Fibroblast of lung (primary cell): ENCODE measurements at regions not wholly inside any gene's neighbourhood (a gene's known extent, or its start where the extent isn't known, plus 50 kb on each side); places are given as distances from the start of the nearest gene placed in this dataset.

Experiments used
- DNase-seq, 2 donors: peaks; one replicate each; pipeline versions ENCODE4 v3.0.0 to v3.0.0-alpha.2; 2010; ENCODE audit warnings: low read depth in 2 of 2
- H2AFZ ChIP-seq: 2 replicates; pipeline ENCODE4 v1.5.1; 2012; ENCODE audit warnings: low read length, control low read depth, inconsistent platforms
- H3K27ac ChIP-seq: 2 replicates; pipeline ENCODE4 v1.5.1; 2011; ENCODE audit warnings: low read length, control low read depth; ENCODE audit not compliant: insufficient read depth
- H3K27me3 ChIP-seq: 2 replicates; pipeline ENCODE4 v1.5.1; 2011; ENCODE audit warnings: mild to moderate bottlenecking, low read length; ENCODE audit not compliant: control insufficient read depth, insufficient read depth
- H3K36me3 ChIP-seq: 2 replicates; pipeline ENCODE4 v1.5.1; 2011; ENCODE audit warnings: low read length; ENCODE audit not compliant: control insufficient read depth, insufficient read depth
- H3K4me1 ChIP-seq: 2 replicates; pipeline ENCODE4 v1.5.1; 2011; ENCODE audit warnings: low read length; ENCODE audit not compliant: control insufficient read depth, insufficient read depth; ENCODE audit errors: extremely low read depth
- H3K4me2 ChIP-seq: 2 replicates; pipeline ENCODE4 v1.5.1; 2011; ENCODE audit warnings: low read length, control low read depth; ENCODE audit not compliant: insufficient read depth; ENCODE audit errors: extremely low read depth
- H3K4me3 ChIP-seq, 4 experiments: fragments of 200-600 bp in 1 of 4; sonication (generic) in 1 of 4; replicated peaks in 1 of 4; 2 replicates each; pipeline ENCODE4 v1.5.1; 2011 to 2016; ENCODE audit warnings: low read length in 4 of 4, low read depth in 3 of 4, mild to moderate bottlenecking in 3 of 4, control low read depth in 2 of 4, inconsistent platforms in 1 of 4, mixed read lengths in 1 of 4; ENCODE audit not compliant: insufficient read depth in 1 of 4; ENCODE audit errors: control extremely low read depth in 1 of 4
- H3K79me2 ChIP-seq: 2 replicates; pipeline ENCODE4 v1.5.1; 2012; ENCODE audit warnings: mild to moderate bottlenecking, low read length, inconsistent platforms; ENCODE audit not compliant: control insufficient read depth, insufficient read depth
- H3K9ac ChIP-seq: 2 replicates; pipeline ENCODE4 v1.5.1; 2011; ENCODE audit warnings: mild to moderate bottlenecking, low read length, control low read depth; ENCODE audit not compliant: insufficient read depth
- H3K9me3 ChIP-seq: 2 replicates; pipeline ENCODE4 v1.5.1; 2012; ENCODE audit warnings: low read depth, low read length; ENCODE audit not compliant: control insufficient read depth, insufficient read depth
- H4K20me1 ChIP-seq: 2 replicates; pipeline ENCODE4 v1.5.1; 2011; ENCODE audit warnings: low read length; ENCODE audit not compliant: control insufficient read depth, insufficient read depth; ENCODE audit errors: extremely low read depth
- CTCF ChIP-seq, 2 donors: IDR thresholded peaks in 1 of 2; conservative IDR thresholded peaks in 1 of 2; 1 replicate in 1 of 2; 2 replicates in 1 of 2; pipeline ENCODE4 v1.5.1; 2011 to 2012; ENCODE audit warnings: low read length in 2 of 2, control low read depth in 1 of 2, inconsistent platforms in 1 of 2, low read depth in 1 of 2, mild to moderate bottlenecking in 1 of 2
- EZH2 ChIP-seq: IDR thresholded peaks from 2 replicates; pipeline ENCODE4 v1.5.1; 2012; ENCODE audit warnings: low read length, control low read depth, mild to moderate bottlenecking; ENCODE audit errors: missing control alignments

GRCh38 chr19:28949027-28949426 is 263.9 kb downstream of the UQCRFS1 start:
- Histone ChIP-seq H3K4me2 (no peak overlapping the region), H3K9ac (no peak overlapping the region), H3K9me3 (no peaks in the 10 kb centered on the region), H3K36me3 (no peaks in the 10 kb centered on the region), H3K27ac (no peak overlapping the region), H2AFZ (no peak overlapping the region), H3K79me2 (no peaks in the 10 kb centered on the region), H3K27me3 (no peaks in the 10 kb centered on the region), H3K4me3 (no peak overlapping the region), H3K4me1 (no peaks in the 10 kb centered on the region), H4K20me1 (no peaks in the 10 kb centered on the region)
- TF ChIP-seq CTCF (conservative IDR thresholded peaks at IDR 0.05 in 1 of 2, IDR thresholded peaks at IDR 0.05 in 1 of 2; ENCODE audit: low read depth in 1 of 2, low read length in 2 of 2) = no peak
- TF ChIP-seq EZH2 = no peak
- DNase-seq = no peak

- TF ChIP-seq EZH2 = no peak
- no peak for TF ChIP-seq CTCF (conservative IDR thresholded peaks at IDR 0.05 in 1 of 2, IDR thresholded peaks at IDR 0.05 in 1 of 2; ENCODE audit: low read depth in 1 of 2, low read length in 2 of 2)
These were observed 264.4 kb downstream of the UQCRFS1 start for GRCh38 chr19:28948566-28948965.

GRCh38 chr19:28948026-28948425 is 264.9 kb downstream of the UQCRFS1 start:
- H4K20me1 ChIP-seq = no peaks in the 10 kb centered on the region
- no peak overlapping the region for H3K9ac ChIP-seq
- no peaks in the 10 kb centered on the region for H3K36me3 ChIP-seq
- H3K27ac ChIP-seq = no peak overlapping the region
- no peak overlapping the region for H3K4me3 ChIP-seq
- H3K9me3 ChIP-seq = no peaks in the 10 kb centered on the region
- no peak overlapping the region for H3K4me2 ChIP-seq
- TF ChIP-seq CTCF (conservative IDR thresholded peaks at IDR 0.05 in 1 of 2, IDR thresholded peaks at IDR 0.05 in 1 of 2; ENCODE audit: low read depth in 1 of 2, low read length in 2 of 2) = no peak
- no peak for TF ChIP-seq EZH2
- no peak overlapping the region for H2AFZ ChIP-seq
- no peaks in the 10 kb centered on the region for H3K27me3 ChIP-seq
- no peaks in the 10 kb centered on the region for H3K79me2 ChIP-seq
- DNase-seq = no peak
- no peaks in the 10 kb centered on the region for H3K4me1 ChIP-seq

More at GRCh38 chr19:28948566-28948965, 264.4 kb downstream of the UQCRFS1 start:
- no peaks in the 10 kb centered on the region for H4K20me1 ChIP-seq
- no peak overlapping the region for H3K4me2 ChIP-seq
- H3K27ac ChIP-seq = no peak overlapping the region
- no peak overlapping the region for H3K4me3 ChIP-seq
- H3K36me3 ChIP-seq = no peaks in the 10 kb centered on the region
- no peaks in the 10 kb centered on the region for H3K27me3 ChIP-seq
- no peak overlapping the region for H2AFZ ChIP-seq
- H3K9me3 ChIP-seq = no peaks in the 10 kb centered on the region
- no peaks in the 10 kb centered on the region for H3K4me1 ChIP-seq
- no peaks in the 10 kb centered on the region for H3K79me2 ChIP-seq
- no peak overlapping the region for H3K9ac ChIP-seq
- DNase-seq = no peak
